ENCODE measurements at regions not wholly inside any gene's neighbourhood (a gene's known extent, or its start where the extent isn't known, plus 50 kb on each side); places are given as distances from the start of the nearest gene placed in this dataset.
"Not testable (repeated sequence)": the region's sequence is repeated elsewhere in the genome, so short reads cannot be mapped to it uniquely, and the experiment has no call there.

GRCh38 chr2:43070030-43070429, 156.4 kb downstream of the ZFP36L2 start:
- no peak for DNase-seq (ENCODE audit: low spot score)

GRCh38 chr2:43068631-43069517, 157.5 kb downstream of the ZFP36L2 start:
- DNase-seq (ENCODE audit: low spot score): no peak

DNA sequence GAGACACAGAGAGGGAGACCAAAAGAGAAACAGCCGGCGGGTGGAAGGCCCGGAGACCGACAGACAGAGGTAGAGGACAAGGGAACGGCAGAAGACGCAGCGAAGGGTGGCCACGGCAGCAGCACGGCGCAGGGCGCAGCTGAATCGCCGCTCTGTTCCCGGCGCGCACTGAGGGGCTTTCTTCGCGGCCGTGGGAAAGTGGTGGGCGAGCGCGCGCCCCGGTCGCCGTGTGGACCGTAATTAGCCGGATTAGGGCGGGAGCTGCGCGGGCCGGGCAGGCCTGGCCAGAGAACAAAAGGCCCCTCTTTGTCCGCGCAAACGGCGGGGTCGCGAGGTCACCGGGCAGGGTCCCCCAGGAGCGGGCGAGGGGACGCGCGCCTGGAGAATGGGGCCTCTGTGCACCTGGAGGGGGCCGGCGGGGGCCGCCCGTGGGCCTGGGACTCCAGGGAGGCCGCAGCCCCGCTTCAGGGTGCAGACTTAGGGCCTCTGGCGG, 158.3 kb downstream of the ZFP36L2 start:
- no peak for DNase-seq (ENCODE audit: low spot score)

DNA sequence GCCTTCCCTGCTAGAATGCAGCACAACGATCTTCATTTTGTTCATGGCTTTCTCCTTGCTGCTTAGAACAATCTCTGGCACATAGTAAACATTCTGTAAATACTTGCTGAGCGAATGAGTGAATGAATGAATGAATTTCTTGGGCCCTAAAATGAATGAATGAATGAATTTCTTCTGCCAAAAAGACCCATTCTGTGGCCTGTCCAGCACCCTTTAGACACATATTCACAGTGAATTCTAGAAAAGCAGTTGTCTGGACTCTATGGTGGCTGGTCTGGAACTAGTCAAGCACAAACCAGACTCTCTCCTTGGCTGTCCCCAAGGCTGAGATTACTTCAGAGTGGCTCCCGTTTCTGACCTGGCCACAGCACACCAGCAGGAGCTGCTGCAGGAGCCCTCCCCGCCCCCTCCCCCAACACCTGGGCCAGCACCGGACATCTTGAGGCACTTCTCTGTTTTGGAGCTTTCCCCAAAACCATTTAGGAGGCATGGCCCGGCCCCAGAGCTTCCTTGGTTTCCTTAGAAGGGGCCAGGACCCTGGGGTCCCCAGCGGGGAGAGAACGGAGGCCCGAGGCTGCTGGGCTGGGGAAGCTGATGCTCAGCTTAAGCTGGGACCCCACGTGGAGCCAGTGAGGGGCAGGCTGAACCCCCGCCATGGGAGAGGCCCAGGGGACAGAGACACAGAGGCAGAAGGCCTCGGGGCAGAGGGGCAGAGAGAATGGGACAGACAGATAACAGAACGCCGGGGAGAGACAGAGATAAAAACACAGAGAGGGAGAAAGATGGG, 159.0 kb downstream of the ZFP36L2 start:
- DNase-seq (ENCODE audit: low spot score): no peak

DNA sequence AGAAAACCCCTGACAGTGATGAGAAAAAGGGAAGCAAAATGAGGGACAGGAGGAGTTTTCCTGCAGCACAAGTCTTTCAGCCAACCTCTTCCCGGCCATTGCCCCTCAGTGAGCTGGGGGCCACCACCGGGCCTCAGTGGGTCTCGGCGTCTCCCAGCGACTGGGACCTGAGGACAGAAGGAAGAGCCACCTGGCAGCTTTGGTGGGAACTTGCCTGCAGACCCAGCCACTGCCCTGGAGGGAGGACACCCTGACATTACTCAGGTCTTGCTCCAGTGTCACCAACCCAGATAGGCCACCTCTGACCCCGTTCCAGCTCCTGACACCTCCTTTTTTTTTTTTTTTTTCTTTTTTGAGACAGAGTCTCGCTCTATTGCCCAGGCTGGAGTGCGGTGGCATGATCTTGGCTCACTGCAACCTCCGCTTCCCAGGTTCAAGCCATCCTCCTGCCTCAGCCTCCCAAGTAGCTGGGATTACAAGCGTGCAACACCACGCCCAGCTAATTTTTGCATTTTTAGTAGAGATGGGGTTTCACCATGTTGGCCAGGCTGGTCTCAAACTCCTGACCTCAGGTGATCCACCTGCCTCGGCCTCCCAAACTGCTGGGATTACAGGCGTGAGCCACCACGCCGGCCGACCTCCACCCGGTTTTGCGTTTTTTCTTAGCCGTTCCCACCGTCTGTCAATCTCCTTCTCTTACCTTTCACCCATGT, 159.7 kb downstream of the ZFP36L2 start:
- DNase-seq (ENCODE audit: low spot score): not testable (repeated sequence)

DNA sequence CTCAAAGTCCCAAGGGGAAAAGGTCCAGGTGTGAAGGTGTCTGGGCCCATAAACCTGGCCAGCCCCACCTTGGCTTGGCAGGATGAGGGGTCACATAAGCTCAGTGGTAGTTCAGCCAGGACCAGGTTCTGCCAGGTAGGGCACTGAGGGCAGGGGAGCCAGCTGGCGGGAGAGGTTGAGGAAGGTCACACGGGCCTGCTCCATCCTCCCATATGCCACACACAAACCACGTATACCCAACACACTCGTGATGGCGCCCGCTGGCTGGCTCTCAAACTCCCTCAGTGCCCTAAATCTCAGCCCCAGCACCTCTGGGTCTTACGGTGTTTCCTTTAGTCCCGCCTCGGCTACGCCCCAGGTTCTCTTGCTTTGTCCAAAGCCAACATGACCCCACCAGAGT, 160.5 kb downstream of the ZFP36L2 start:
- DNase-seq (ENCODE audit: low spot score): no peak

GRCh38 chr2:43065036-43065435, 161.4 kb downstream of the ZFP36L2 start:
- no peak for DNase-seq (ENCODE audit: low spot score)

DNA sequence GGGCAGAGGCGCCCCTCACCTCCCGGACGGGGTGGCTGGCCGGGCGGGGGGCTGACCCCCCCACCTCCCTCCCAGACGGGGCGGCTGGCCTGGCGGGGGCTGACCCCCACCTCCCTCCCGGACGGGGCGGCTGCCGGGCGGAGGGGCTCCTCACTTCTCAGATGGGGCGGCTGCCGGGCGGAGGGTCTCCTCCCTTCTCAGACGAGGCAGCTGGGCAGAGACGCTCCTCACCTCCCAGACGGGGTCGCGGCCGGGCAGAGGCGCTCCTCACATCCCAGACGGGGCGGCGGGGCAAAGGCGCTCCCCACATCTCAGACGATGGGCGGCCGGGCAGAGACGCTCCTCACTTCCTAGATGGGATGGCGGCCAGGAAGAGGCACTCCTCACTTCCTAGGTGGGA, 163.3 kb downstream of the ZFP36L2 start:
- DNase-seq (ENCODE audit: low spot score): not testable (repeated sequence)

DNA sequence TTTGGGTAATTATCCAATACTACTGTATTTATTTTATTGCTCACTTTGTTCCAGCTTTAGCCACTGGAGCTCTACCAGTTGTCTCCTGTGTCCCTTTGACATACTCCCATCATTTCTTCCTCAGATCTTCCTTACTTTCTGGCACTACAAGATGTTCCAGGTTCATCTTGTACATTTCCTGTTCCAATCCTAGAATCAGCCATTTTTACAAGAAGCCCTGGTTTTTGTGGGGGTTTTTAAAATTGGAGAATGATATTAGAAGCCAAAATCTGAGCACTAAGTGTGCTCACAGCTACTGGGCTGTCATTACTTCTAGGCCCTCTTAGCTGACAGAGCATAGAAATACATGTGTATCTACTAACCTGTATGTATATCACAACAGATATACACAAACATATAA, 164.3 kb downstream of the ZFP36L2 start:
- DNase-seq (ENCODE audit: low spot score): no peak

DNA sequence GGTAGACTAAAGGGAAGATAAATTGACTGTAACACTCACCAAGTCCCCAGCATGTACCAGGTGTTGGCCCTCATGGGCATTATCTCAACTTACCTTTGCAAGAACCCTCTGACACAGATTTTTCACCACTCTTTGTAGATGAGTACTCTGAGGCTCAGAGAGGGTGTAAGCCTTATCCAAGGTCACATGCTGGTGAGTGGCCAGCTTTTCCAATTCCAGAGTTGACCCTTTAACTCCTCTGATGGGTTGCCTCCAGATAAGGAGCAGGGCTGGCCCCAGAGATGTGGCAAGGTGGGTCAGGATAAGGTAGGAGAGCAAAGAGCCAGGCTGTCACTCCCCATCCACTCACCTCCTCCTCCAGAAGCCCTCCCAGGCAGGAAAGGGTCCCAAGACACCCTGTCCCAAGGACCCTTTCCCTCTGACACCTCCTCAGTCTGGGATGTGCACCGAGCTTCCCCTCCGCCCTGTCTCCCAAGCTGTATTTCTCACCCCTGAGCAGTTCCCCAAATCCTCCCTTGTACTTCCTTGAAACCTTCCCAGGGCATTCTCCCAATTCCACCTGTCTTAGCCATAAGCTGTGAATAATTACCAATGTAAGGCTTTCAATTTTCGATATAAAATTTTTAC, 165.9 kb downstream of the ZFP36L2 start:
- no peak for DNase-seq (ENCODE audit: low spot score)

- peak; percentile 59 for DNase-seq (ENCODE audit: low spot score)
Observed at GRCh38 chr2:43059183-43059897, 167.1 kb downstream of the ZFP36L2 start.

- no peak for DNase-seq (ENCODE audit: low spot score)
Observed at GRCh38 chr2:43058726-43059110, 167.7 kb downstream of the ZFP36L2 start.

- no peak for DNase-seq (ENCODE audit: low spot score)
Observed at GRCh38 chr2:43057742-43058725, 168.4 kb downstream of the ZFP36L2 start.

GRCh38 chr2:43057026-43057741, 169.2 kb downstream of the ZFP36L2 start:
- no peak for DNase-seq (ENCODE audit: low spot score)

GRCh38 chr2:43055985-43056384, 170.4 kb downstream of the ZFP36L2 start:
- DNase-seq (ENCODE audit: low spot score): no peak

- DNase-seq (ENCODE audit: low spot score): no peak
Observed at GRCh38 chr2:43055086-43055912, 171.1 kb downstream of the ZFP36L2 start.

DNA sequence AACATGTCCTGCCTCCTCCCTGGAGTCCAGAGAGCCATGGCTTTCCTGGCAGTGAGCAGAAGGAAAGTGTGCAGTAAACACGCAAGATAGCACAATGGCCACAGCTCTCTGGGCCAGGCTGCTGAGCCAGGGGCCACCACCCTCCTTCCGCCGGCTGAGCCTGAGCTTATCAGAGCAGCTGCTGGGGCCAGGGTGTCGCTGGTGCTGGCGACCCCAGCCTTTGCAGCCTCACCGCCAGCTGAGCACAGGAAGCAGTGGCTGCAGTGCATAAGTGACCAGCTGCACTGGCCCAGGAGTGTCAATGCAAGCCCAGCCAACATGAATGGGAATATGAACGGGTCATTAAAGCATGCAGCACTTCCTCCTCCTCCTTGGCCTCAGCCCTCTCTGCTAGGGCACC, 172.0 kb downstream of the ZFP36L2 start:
- DNase-seq (ENCODE audit: low spot score): no peak

DNA sequence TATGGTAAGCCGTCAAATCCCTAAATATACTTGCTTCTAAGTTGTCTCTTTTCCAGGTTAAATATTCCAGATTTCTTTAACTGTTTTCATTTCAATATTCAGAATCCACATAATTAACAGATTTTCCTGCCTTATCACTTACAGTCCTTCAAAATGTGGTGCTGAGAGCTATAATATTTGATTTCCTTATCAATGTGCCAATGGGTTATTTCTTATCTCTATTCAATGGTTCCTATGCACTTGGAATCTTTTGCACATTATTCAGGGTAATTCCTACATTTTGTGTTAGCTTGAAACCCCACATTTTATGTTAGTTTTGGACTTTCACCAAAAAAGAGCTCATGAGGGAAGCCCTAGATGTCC, 173.5 kb downstream of the ZFP36L2 start:
- no peak for DNase-seq (ENCODE audit: low spot score)
